CD14-positive monocyte (primary cell): ENCODE measurements at regions not wholly inside any gene's neighbourhood (a gene's known extent, or its start where the extent isn't known, plus 50 kb on each side); places are given as distances from the start of the nearest gene placed in this dataset.

Experiments used
- DNase-seq, 3 donors: peaks; one replicate each; pipeline ENCODE4 v3.0.0-alpha.2; 2011 to 2022
- H2AFZ ChIP-seq: 2 replicates; pipeline ENCODE4 v1.6.0; 2012; ENCODE audit warnings: mild to moderate bottlenecking, low read depth, low read length, inconsistent platforms; ENCODE audit not compliant: insufficient read depth, poor library complexity, severe bottlenecking
- H3K27ac ChIP-seq, 2 donors: 1 replicate in 1 of 2; 2 replicates in 1 of 2; pipeline ENCODE4 v1.5.1; 2012 to 2013; ENCODE audit warnings: low read length in 2 of 2, control low read depth in 1 of 2, inconsistent platforms in 1 of 2, low read depth in 1 of 2, mild to moderate bottlenecking in 1 of 2
- H3K27me3 ChIP-seq, 2 donors: one replicate each; pipeline versions ENCODE4 v1.6.0 to v1.6.1; 2011 to 2013; ENCODE audit warnings: low read length in 2 of 2; ENCODE audit not compliant: control insufficient read depth in 2 of 2, insufficient read depth in 2 of 2
- H3K36me3 ChIP-seq, 2 donors: replicated peaks in 1 of 2; 1 replicate in 1 of 2; 2 replicates in 1 of 2; pipeline versions ENCODE4 v1.5.1 to v1.6.1; 2012 to 2013; ENCODE audit warnings: low read length in 2 of 2, control low read depth in 1 of 2, inconsistent platforms in 1 of 2, mild to moderate bottlenecking in 1 of 2; ENCODE audit not compliant: insufficient read depth in 2 of 2, control insufficient read depth in 1 of 2
- H3K4me1 ChIP-seq, 2 donors: 1 replicate in 1 of 2; 2 replicates in 1 of 2; pipeline versions ENCODE4 v1.5.1 to v1.6.1; 2012 to 2013; ENCODE audit warnings: low read length in 2 of 2, control low read depth in 1 of 2, inconsistent platforms in 1 of 2, mild to moderate bottlenecking in 1 of 2, moderate library complexity in 1 of 2; ENCODE audit not compliant: insufficient read depth in 2 of 2, control insufficient read depth in 1 of 2
- H3K4me2 ChIP-seq: replicated peaks from 2 replicates; pipeline ENCODE3; 2012; ENCODE audit warnings: low read length, moderate library complexity, mild to moderate bottlenecking; ENCODE audit not compliant: poor library complexity, severe bottlenecking; ENCODE audit errors: extremely low read depth
- H3K4me3 ChIP-seq, 3 experiments: fragments of 200-600 bp in 1 of 3; sonication (generic) in 1 of 3; replicated peaks in 1 of 3; 1 replicate in 2 of 3; 2 replicates in 1 of 3; pipeline ENCODE4 v1.5.1; 2011 to 2013; ENCODE audit warnings: low read length in 3 of 3, mild to moderate bottlenecking in 3 of 3, control low read depth in 2 of 3, low read depth in 2 of 3, inconsistent platforms in 1 of 3, moderate library complexity in 1 of 3
- H3K79me2 ChIP-seq: 2 replicates; pipeline ENCODE4 v1.6.0; 2012; ENCODE audit warnings: mild to moderate bottlenecking, control low read depth, inconsistent platforms, low read length, moderate library complexity; ENCODE audit not compliant: insufficient read depth
- H3K9ac ChIP-seq: 2 replicates; pipeline ENCODE4 v1.6.0; 2017; ENCODE audit warnings: low read length, mild to moderate bottlenecking; ENCODE audit not compliant: insufficient read depth, poor library complexity, severe bottlenecking
- H3K9me3 ChIP-seq, 2 donors: replicated peaks in 1 of 2; 1 replicate in 1 of 2; 2 replicates in 1 of 2; pipeline versions ENCODE4 v1.5.1 to v1.6.1; 2012 to 2013; ENCODE audit warnings: low read length in 2 of 2, control low read depth in 1 of 2; ENCODE audit not compliant: control insufficient read depth in 1 of 2, insufficient read depth in 1 of 2
- H4K20me1 ChIP-seq: 2 replicates; pipeline ENCODE4 v1.6.0; 2012; ENCODE audit warnings: mild to moderate bottlenecking, low read length, control low read depth, moderate library complexity; ENCODE audit not compliant: insufficient read depth
- H3K27ac Mint-ChIP-seq, 7 donors: one replicate each; pipeline ENCODE4 v1.8.0; 2020; ENCODE audit warnings: mild to moderate bottlenecking in 7 of 7, mixed read lengths in 7 of 7, moderate library complexity in 6 of 7, inconsistent platforms in 2 of 7
- H3K27me3 Mint-ChIP-seq, 3 donors: one replicate each; pipeline ENCODE4 v1.8.0; 2021 to 2022; ENCODE audit warnings: low read depth in 3 of 3, mild to moderate bottlenecking in 3 of 3, mixed read lengths in 3 of 3, moderate library complexity in 3 of 3, inconsistent platforms in 1 of 3
- H3K36me3 Mint-ChIP-seq, 2 donors: one replicate each; pipeline ENCODE4 v1.8.0; 2020; ENCODE audit warnings: mixed read lengths in 2 of 2, inconsistent platforms in 1 of 2, mild to moderate bottlenecking in 1 of 2
- H3K4me1 Mint-ChIP-seq: one replicate; pipeline ENCODE4 v1.8.0; 2020; ENCODE audit warnings: mild to moderate bottlenecking, mixed read lengths
- H3K4me3 Mint-ChIP-seq, 2 donors: one replicate each; pipeline ENCODE4 v1.8.0; 2020; ENCODE audit warnings: mild to moderate bottlenecking in 2 of 2, mixed read lengths in 2 of 2, moderate library complexity in 1 of 2
- H3K9me3 Mint-ChIP-seq, 7 donors: one replicate each; pipeline ENCODE4 v1.8.0; 2020 to 2022; ENCODE audit warnings: mixed read lengths in 7 of 7, mild to moderate bottlenecking in 6 of 7, moderate library complexity in 6 of 7, inconsistent platforms in 2 of 7
- WGBS: methylation state at CpG from one replicate; pipeline ENCODE4 v1.1.5; 2013; ENCODE audit warnings: missing lambda C conversion rate; ENCODE audit not compliant: insufficient coverage; 5-methylcytosine and 5-hydroxymethylcytosine counted together
- intact Hi-C, 2 donors: fragments of 100-400 bp; cut with micrococcal nuclease; formaldehyde crosslinking; loops; one replicate each; pipeline versions ENCODE4 v1.15.0 to v1.15.1; 2023
- TF ChIP-seq, protein P1 (sequence below): fragments of 200-600 bp; IDR thresholded peaks from one replicate; pipeline ENCODE4 v1.8.0; 2022; ENCODE audit warnings: antibody characterized with exemption, mild to moderate bottlenecking

- Mint-ChIP-seq H3K36me3 (no peaks in the 10 kb centered on the region), H3K9me3 (peaks cover 0 to 2% (median 0%) of the 10 kb centered on the region in 7 donors), H3K4me1 (no peaks in the 10 kb centered on the region), H3K27me3 (peaks cover 1 to 10% (median 1%) of the 10 kb centered on the region in 3 donors), H3K4me3 (no peak overlapping the region), H3K27ac (no peak overlapping the region)
- no peaks in the 10 kb centered on the region for H4K20me1 ChIP-seq
- no peak overlapping the region for H3K4me3 ChIP-seq
- intact Hi-C loops: no loop called here
- DNase-seq: no peak
- H3K9me3 ChIP-seq: no peaks in the 10 kb centered on the region
- H3K4me2 ChIP-seq: no peak overlapping the region
- whole genome bisulfite sequencing: 89% methylated on average over 12 of the region's 14 CpGs
- no peaks in the 10 kb centered on the region for H3K4me1 ChIP-seq
- no peak overlapping the region for H3K27ac ChIP-seq
- H3K36me3 ChIP-seq: no peaks in the 10 kb centered on the region
- H3K79me2 ChIP-seq: no peaks in the 10 kb centered on the region
- TF ChIP-seq, protein P1, sequence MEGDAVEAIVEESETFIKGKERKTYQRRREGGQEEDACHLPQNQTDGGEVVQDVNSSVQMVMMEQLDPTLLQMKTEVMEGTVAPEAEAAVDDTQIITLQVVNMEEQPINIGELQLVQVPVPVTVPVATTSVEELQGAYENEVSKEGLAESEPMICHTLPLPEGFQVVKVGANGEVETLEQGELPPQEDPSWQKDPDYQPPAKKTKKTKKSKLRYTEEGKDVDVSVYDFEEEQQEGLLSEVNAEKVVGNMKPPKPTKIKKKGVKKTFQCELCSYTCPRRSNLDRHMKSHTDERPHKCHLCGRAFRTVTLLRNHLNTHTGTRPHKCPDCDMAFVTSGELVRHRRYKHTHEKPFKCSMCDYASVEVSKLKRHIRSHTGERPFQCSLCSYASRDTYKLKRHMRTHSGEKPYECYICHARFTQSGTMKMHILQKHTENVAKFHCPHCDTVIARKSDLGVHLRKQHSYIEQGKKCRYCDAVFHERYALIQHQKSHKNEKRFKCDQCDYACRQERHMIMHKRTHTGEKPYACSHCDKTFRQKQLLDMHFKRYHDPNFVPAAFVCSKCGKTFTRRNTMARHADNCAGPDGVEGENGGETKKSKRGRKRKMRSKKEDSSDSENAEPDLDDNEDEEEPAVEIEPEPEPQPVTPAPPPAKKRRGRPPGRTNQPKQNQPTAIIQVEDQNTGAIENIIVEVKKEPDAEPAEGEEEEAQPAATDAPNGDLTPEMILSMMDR: no peak
- H3K9ac ChIP-seq: no peak overlapping the region
- no peak overlapping the region for H2AFZ ChIP-seq
- no peaks in the 10 kb centered on the region for H3K27me3 ChIP-seq
Observed at GRCh38 chr10:130554701-130555410, 418.7 kb downstream of the GLRX3 start.

DNA sequence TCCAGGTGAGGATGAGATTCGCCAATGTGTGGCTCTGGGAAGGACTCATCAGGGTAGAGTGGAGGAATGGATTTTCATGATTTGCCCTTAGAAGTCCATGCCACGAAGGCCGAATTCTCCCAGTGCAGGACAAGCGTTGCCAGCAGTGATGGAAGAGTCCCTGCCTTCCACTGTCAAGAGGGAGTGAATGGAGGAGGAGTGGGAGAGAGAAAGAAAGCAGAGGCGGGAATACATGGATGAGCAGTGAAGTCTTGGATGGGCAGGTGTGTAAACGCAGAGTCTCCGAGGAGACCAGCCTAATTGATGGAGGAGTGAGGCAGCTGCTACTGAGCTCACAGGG, 419.2 kb downstream of the GLRX3 start:
- H3K4me3 ChIP-seq: no peak overlapping the region
- no peak overlapping the region for H3K27ac ChIP-seq
- H4K20me1 ChIP-seq: no peaks in the 10 kb centered on the region
- Mint-ChIP-seq H3K4me1 (no peaks in the 10 kb centered on the region), H3K9me3 (peaks cover 0 to 2% (median 0%) of the 10 kb centered on the region in 7 donors), H3K36me3 (no peaks in the 10 kb centered on the region), H3K27ac (no peak overlapping the region), H3K4me3 (no peak overlapping the region), H3K27me3 (peaks cover 1 to 8% (median 1%) of the 10 kb centered on the region in 3 donors)
- no peaks in the 10 kb centered on the region for H3K36me3 ChIP-seq
- H2AFZ ChIP-seq: no peak overlapping the region
- H3K4me1 ChIP-seq: no peaks in the 10 kb centered on the region
- H3K79me2 ChIP-seq: no peaks in the 10 kb centered on the region
- no peak overlapping the region for H3K4me2 ChIP-seq
- intact Hi-C loops: no loop called here
- TF ChIP-seq, protein P1: no peak
- no peaks in the 10 kb centered on the region for H3K27me3 ChIP-seq
- no peak overlapping the region for H3K9ac ChIP-seq
- DNase-seq: no peak
- 95% methylated on average over 7 of the region's 7 CpGs for WGBS
- H3K9me3 ChIP-seq: no peaks in the 10 kb centered on the region
